BE2C (cell line): ENCODE measurements at regions not wholly inside any gene's neighbourhood (a gene's known extent, or its start where the extent isn't known, plus 50 kb on each side); places are given as distances from the start of the nearest gene placed in this dataset.
"Not testable (repeated sequence)": the region's sequence is repeated elsewhere in the genome, so short reads cannot be mapped to it uniquely, and the experiment has no call there.

Experiments used
- DNase-seq: peaks from one replicate; pipeline ENCODE4 v3.0.0-alpha.2; 2020
- H3K27me3 ChIP-seq: fragments of 250-450 bp; sonication (Bioruptor Pico); 2 replicates; pipeline ENCODE4 v1.5.1; 2020; ENCODE audit warnings: mild to moderate bottlenecking
- H3K36me3 ChIP-seq: fragments of 250-450 bp; sonication (Bioruptor Pico); 2 replicates; pipeline ENCODE4 v1.5.1; 2020; ENCODE audit warnings: mild to moderate bottlenecking
- H3K4me1 ChIP-seq: fragments of 250-450 bp; sonication (Bioruptor Pico); 2 replicates; pipeline ENCODE4 v1.5.1; 2020
- H3K4me3 ChIP-seq: 2 replicates; pipeline ENCODE4 v1.5.1; 2011; ENCODE audit warnings: low read depth, low read length
- H3K9me3 ChIP-seq: fragments of 250-450 bp; sonication (Bioruptor Pico); 2 replicates; pipeline ENCODE4 v1.5.1; 2020
- CTCF ChIP-seq: IDR thresholded peaks from 2 replicates; pipeline ENCODE4 v1.5.1; 2012; ENCODE audit warnings: mild to moderate bottlenecking, low read depth, low read length

DNA sequence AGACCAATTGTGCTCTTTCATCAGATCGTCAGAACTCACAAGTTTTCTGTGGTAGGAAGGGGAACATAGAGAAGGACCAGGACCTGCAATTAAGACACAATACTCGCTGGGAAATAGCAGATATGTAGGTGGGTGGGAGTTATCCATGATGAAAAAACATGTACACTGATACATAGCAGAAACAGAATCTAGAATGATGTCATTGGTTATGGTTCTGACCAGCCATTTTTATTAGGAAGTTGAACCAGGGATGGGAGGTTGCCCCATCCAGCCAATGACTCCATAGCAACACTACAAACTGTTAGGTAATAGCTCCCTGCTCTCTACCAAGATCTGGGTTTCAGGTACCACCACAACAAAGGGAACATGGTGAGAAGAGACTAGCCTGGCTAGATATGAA lies 393.5 kb upstream of the PBX1 start:
- H3K4me3 ChIP-seq = no peak overlapping the region
- H3K27me3 ChIP-seq = no peaks in the 10 kb centered on the region
- no peak for TF ChIP-seq CTCF
- DNase-seq = no peak
- no peaks in the 10 kb centered on the region for H3K4me1 ChIP-seq
- H3K9me3 ChIP-seq = no peaks in the 10 kb centered on the region
- H3K36me3 ChIP-seq = no peaks in the 10 kb centered on the region

DNA sequence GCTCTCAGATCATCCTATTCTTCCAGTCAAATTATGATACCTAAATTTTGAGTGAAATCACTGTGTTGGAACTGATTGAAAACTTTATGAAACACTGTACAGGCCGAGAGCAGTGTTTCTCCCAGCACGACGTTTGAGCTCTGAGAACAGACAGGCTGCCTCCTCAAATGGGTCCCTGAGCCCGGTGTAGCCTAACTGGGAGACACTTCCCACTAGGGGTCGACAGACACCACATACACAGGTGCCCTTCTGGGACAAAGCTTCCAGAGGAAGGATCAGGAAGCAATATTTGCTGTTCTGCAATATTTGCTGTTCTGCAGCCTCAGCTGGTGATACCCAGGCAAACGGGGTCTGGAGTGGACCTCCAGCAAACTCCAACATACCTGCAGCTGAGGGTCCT lies 392.5 kb upstream of the PBX1 start:
- not testable (repeated sequence) for H3K4me1 ChIP-seq, H3K27me3 ChIP-seq, H3K36me3 ChIP-seq, H3K9me3 ChIP-seq, H3K4me3 ChIP-seq
- peak; percentile 38 for DNase-seq
- TF ChIP-seq CTCF = peak; percentile 38; the same call in 1 of the 2 replicates

DNA sequence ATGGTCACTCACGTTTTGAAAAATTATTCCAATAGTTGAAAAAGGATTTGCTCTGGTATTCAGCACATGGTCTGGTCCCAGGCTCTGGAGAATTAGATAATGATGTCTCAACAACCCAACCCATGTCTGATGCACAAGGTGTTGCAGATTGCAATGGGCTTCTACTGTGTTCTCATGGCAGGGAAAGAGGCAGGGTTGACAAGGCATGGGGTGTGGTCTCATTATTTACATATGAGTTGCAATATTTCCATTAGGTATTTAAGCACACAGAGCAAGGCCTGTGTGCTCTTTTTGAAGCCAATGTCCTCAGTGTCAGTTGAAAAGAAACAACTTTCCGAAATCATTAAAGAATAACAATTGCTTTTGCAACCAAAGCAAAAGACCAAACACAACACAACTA lies 381.9 kb upstream of the PBX1 start:
- Histone ChIP-seq H3K9me3 (no peaks in the 10 kb centered on the region), H3K27me3 (no peaks in the 10 kb centered on the region), H3K4me3 (no peak overlapping the region), H3K36me3 (no peaks in the 10 kb centered on the region), H3K4me1 (no peaks in the 10 kb centered on the region)
- no peak for TF ChIP-seq CTCF
- no peak for DNase-seq

DNA sequence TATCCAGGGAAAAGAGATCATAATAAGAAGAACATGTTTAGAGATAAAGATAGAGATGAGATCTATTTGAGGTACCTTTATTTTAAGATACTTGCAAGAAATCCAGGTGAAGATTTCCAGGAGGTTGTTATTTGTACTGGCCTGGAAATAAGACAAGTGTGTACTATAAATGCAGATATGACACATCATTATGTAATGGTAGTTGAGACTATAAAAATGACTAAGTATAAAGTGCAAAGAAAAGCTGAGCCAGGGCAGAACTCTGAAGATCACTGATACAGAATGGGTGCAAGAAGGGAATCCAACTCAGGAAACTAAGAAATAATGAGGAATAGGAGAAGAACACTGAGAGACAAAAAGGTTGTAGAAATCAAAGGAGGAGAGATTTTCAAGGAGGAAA lies 378.2 kb upstream of the PBX1 start:
- TF ChIP-seq CTCF = no peak
- H3K9me3 ChIP-seq = no peaks in the 10 kb centered on the region
- no peak overlapping the region for H3K4me3 ChIP-seq
- H3K36me3 ChIP-seq = no peaks in the 10 kb centered on the region
- H3K27me3 ChIP-seq = no peaks in the 10 kb centered on the region
- DNase-seq = no peak
- no peaks in the 10 kb centered on the region for H3K4me1 ChIP-seq

DNA sequence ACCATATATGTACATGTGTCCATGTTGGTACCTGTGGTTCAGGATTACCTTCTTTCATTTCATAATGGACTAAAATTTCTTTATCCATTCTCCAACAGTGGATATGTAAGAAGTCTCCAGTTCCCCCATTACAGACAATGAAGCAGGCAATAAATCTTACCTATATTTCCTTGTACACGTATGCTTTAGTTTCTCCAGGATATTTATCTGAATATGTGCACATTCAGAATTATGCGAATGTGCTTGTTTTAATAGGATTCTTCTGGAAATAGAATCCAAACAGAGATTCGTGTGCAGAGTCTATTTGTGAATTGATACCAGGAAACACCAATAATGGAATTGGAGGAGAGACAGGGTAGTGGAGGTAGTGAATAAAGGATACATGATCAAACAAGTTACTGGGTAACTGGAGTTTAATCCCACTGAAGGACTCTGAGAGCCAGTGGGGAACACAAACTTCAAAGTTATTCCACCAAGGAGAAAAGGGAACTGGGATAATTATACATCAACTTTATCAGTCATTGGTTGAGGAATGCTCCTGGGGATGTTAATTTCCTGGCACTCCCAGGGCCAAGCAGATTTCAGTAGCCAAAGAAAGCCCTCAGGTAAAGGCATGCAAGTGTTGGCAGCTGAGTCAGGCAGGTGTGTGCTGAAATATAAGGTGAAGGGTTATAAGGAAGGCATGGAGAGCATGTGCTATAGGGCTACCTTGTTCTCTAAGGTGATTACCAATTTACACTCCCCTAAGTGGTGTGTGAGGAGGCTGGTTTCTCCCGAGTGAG lies 374.9 kb upstream of the PBX1 start:
- DNase-seq = no peak
- Histone ChIP-seq H3K9me3 (no peaks in the 10 kb centered on the region), H3K27me3 (no peaks in the 10 kb centered on the region), H3K4me1 (no peaks in the 10 kb centered on the region), H3K4me3 (no peak overlapping the region), H3K36me3 (no peaks in the 10 kb centered on the region)
- no peak for TF ChIP-seq CTCF

DNA sequence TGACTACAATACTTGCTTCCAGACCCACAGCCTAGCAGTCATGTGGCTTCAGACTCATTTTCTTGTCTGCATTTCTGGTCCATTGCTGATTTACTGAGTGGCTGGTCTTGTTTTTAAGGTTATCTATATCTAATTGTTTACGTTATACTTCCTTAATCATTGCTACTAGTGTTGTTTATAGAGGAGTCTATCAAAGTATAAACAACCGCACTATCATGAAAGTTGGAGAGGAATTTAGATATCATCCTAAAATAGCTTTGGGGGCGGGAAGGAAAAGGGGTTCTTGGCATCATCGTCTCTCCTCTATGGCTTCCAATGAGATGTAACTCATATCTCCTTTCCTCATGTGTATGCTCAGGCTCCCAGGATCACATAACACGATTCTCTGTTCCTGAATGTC lies 372.1 kb upstream of the PBX1 start:
- Histone ChIP-seq H3K4me3 (no peak overlapping the region), H3K27me3 (no peaks in the 10 kb centered on the region), H3K4me1 (no peaks in the 10 kb centered on the region), H3K9me3 (no peaks in the 10 kb centered on the region), H3K36me3 (no peaks in the 10 kb centered on the region)
- TF ChIP-seq CTCF = no peak
- no peak for DNase-seq
